ENCODE measurements at regions not wholly inside any gene's neighbourhood (a gene's known extent, or its start where the extent isn't known, plus 50 kb on each side); places are given as distances from the start of the nearest gene placed in this dataset.

DNA sequence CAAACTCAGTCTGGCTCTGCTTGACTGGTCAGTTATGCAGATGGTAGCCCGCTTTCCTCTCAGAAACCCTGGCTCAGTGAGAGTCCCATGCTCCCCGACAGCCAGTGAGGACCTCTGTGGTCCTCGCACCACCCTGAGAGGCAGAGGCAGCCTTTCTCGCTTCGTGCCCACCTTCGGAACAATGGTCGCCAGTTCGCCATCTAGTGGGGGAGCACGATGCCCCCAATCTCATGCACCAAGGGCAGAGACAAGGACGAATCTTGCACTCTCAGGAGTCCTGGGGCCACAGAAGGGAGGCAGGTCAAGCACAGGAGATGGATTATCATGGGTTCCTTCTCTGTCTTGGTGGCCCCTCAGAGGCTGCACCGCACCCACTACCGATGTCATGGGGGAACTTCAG, 75.2 kb downstream of the RHCG start:
- TF ChIP-seq, protein P1, sequence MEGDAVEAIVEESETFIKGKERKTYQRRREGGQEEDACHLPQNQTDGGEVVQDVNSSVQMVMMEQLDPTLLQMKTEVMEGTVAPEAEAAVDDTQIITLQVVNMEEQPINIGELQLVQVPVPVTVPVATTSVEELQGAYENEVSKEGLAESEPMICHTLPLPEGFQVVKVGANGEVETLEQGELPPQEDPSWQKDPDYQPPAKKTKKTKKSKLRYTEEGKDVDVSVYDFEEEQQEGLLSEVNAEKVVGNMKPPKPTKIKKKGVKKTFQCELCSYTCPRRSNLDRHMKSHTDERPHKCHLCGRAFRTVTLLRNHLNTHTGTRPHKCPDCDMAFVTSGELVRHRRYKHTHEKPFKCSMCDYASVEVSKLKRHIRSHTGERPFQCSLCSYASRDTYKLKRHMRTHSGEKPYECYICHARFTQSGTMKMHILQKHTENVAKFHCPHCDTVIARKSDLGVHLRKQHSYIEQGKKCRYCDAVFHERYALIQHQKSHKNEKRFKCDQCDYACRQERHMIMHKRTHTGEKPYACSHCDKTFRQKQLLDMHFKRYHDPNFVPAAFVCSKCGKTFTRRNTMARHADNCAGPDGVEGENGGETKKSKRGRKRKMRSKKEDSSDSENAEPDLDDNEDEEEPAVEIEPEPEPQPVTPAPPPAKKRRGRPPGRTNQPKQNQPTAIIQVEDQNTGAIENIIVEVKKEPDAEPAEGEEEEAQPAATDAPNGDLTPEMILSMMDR (IDR thresholded peaks at IDR 0.05; ENCODE audit: low read depth, low read length), result no peak
- TF ChIP-seq EZH2phosphoT487 (IDR thresholded peaks at IDR 0.05; ENCODE audit: low read depth), result no peak

Data from OCI-LY3 (cell line).